Gastrocnemius medialis (tissue), 4 donors: ENCODE measurements at regions not wholly inside any gene's neighbourhood (a gene's known extent, or its start where the extent isn't known, plus 50 kb on each side); places are given as distances from the start of the nearest gene placed in this dataset.

Experiments
- ATAC-seq, 2 donors: fragments of 150-250 bp; one replicate each; pipeline ENCODE4 v1.9.1; 2016
- DNase-seq, 2 donors: peaks; one replicate each; pipeline ENCODE4 v3.0.0-alpha.2; 2019
- H3K27ac ChIP-seq, 4 donors: fragments of 200-600 bp; sonication (generic); 1 replicate in 1 of 4; 2 replicates in 3 of 4; pipeline ENCODE4 v1.5.1; 2016 to 2018; ENCODE audit warnings: mild to moderate bottlenecking in 2 of 4, moderate library complexity in 1 of 4
- H3K27me3 ChIP-seq, 3 donors: fragments of 200-600 bp; sonication (generic) in 2 of 3; 1 replicate in 1 of 3; 2 replicates in 2 of 3; pipeline versions ENCODE4 v1.5.1 to v1.6.0; 2016 to 2019; ENCODE audit warnings: mild to moderate bottlenecking in 1 of 3, moderate library complexity in 1 of 3
- H3K36me3 ChIP-seq, 2 donors: fragments of 200-600 bp; sonication (generic) in 1 of 2; one replicate each; pipeline ENCODE4 v1.5.1; 2017 to 2018
- H3K4me1 ChIP-seq, 2 donors: fragments of 200-600 bp; sonication (generic) in 1 of 2; one replicate each; pipeline ENCODE4 v1.5.1; 2016 to 2017; ENCODE audit warnings: mild to moderate bottlenecking in 2 of 2
- H3K4me3 ChIP-seq, 4 donors: fragments of 200-600 bp; sonication (generic) in 3 of 4; 1 replicate in 1 of 4; 2 replicates in 3 of 4; pipeline ENCODE4 v1.5.1; 2016 to 2019; ENCODE audit warnings: mild to moderate bottlenecking in 2 of 4
- H3K9me3 ChIP-seq, 3 donors: fragments of 200-600 bp; sonication (generic) in 2 of 3; 1 replicate in 1 of 3; 2 replicates in 2 of 3; pipeline ENCODE4 v1.5.1; 2016 to 2019
- POLR2A ChIP-seq, 2 donors: fragments of 450-650 bp; IDR thresholded peaks; one replicate each; pipeline ENCODE4 v1.6.1; 2017; ENCODE audit warnings: antibody characterized with exemption in 2 of 2, mild to moderate bottlenecking in 2 of 2, moderate library complexity in 2 of 2
- in situ Hi-C, 4 donors: fragments of 200-750 bp; cut with MboI; loops; one replicate each; pipeline versions ENCODE4 v1.15.0 to v1.8.0; 2017; ENCODE audit warnings: low sequenced_read_pairs in 4 of 4
- intact Hi-C: fragments of 100-400 bp; cut with DNase I; formaldehyde crosslinking; loops from one replicate; pipeline ENCODE4 v1.15.1; 2023; ENCODE audit warnings: low total_unique reads
- TF ChIP-seq, protein P1 (sequence below), 5 experiments: fragments of 450-650 bp in 3 of 5; fragments of 200-600 bp in 2 of 5; sonication (generic) in 2 of 5; IDR thresholded peaks in 4 of 5; conservative IDR thresholded peaks in 1 of 5; 1 replicate in 4 of 5; 2 replicates in 1 of 5; pipeline ENCODE4 v1.5.1; 2016 to 2019; ENCODE audit warnings: antibody characterized with exemption in 5 of 5, mild to moderate bottlenecking in 3 of 5, moderate library complexity in 3 of 5

GRCh38 chr7:72524037-72524436 lies 111.9 kb upstream of the CALN1 start:
- DNase-seq (no peak), ATAC-seq (no peak)
- Histone ChIP-seq H3K27ac (no peak overlapping the region), H3K9me3 (no peaks in the 10 kb centered on the region), H3K4me1 (no peaks in the 10 kb centered on the region), H3K36me3 (no peaks in the 10 kb centered on the region), H3K27me3 (no peaks in the 10 kb centered on the region), H3K4me3 (no peak overlapping the region)
- TF ChIP-seq, protein P1, sequence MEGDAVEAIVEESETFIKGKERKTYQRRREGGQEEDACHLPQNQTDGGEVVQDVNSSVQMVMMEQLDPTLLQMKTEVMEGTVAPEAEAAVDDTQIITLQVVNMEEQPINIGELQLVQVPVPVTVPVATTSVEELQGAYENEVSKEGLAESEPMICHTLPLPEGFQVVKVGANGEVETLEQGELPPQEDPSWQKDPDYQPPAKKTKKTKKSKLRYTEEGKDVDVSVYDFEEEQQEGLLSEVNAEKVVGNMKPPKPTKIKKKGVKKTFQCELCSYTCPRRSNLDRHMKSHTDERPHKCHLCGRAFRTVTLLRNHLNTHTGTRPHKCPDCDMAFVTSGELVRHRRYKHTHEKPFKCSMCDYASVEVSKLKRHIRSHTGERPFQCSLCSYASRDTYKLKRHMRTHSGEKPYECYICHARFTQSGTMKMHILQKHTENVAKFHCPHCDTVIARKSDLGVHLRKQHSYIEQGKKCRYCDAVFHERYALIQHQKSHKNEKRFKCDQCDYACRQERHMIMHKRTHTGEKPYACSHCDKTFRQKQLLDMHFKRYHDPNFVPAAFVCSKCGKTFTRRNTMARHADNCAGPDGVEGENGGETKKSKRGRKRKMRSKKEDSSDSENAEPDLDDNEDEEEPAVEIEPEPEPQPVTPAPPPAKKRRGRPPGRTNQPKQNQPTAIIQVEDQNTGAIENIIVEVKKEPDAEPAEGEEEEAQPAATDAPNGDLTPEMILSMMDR (IDR thresholded peaks at IDR 0.05 in 4 of 5, conservative IDR thresholded peaks at IDR 0.05 in 1 of 5) = no peak
- no peak for TF ChIP-seq POLR2A (IDR thresholded peaks at IDR 0.05)
- intact Hi-C loops = no loop called here
- in situ Hi-C loops = no loop called here

DNA sequence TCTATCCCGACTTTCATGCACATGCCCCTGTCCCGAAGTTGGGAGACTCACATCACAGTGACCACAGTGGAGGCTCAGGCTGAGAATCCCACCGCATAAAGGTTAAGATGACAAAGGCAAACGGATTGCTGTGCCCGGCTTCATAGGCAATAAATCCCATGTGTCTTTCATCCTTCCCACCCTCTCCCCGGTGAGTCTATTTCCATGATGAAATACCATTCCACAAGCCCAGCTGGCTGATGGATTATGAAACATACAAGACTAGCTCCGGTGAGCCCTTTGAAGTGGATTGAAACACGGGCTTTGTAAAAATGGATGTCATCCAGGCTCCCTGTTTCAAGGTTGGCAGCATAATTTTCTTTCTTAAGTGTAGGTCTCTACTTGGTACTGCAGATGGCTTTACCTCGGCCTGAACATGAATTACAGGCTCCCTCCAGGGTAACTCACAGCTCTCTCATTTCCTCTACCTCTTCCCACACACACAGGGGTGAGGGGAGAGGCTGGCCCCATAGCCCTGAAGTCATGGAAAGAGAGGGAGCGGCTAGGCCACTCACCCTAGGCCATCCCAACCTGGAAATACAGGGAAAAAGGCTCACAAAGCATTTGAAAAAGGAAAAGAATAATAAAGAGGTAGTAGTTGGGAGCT lies 92.0 kb upstream of the CALN1 start:
- in situ Hi-C loops = no loop called here

GRCh38 chr7:72503644-72504043 lies 91.5 kb upstream of the CALN1 start:
- no peak for TF ChIP-seq POLR2A (IDR thresholded peaks at IDR 0.05)
- TF ChIP-seq, protein P1 (IDR thresholded peaks at IDR 0.05 in 4 of 5, conservative IDR thresholded peaks at IDR 0.05 in 1 of 5) = no peak
- Histone ChIP-seq H3K27me3 (no peaks in the 10 kb centered on the region), H3K4me1 (no peaks in the 10 kb centered on the region), H3K36me3 (no peaks in the 10 kb centered on the region), H3K4me3 (no peak overlapping the region), H3K27ac (no peak overlapping the region), H3K9me3 (no peaks in the 10 kb centered on the region)
- DNase-seq (no peak), ATAC-seq (no peak)
- in situ Hi-C loops (no loop called here), intact Hi-C loops (no loop called here)

More for the DNA sequence above, 92.0 kb upstream of the CALN1 start:
- no peak for DNase-seq
- intact Hi-C loops = no loop called here
- Histone ChIP-seq H3K4me3 (no peak overlapping the region), H3K36me3 (no peaks in the 10 kb centered on the region), H3K27me3 (no peaks in the 10 kb centered on the region), H3K9me3 (no peaks in the 10 kb centered on the region), H3K4me1 (no peaks in the 10 kb centered on the region), H3K27ac (no peak overlapping the region)
- no peak for ATAC-seq
- TF ChIP-seq POLR2A (IDR thresholded peaks at IDR 0.05) = no peak
- TF ChIP-seq, protein P1 (IDR thresholded peaks at IDR 0.05 in 4 of 5, conservative IDR thresholded peaks at IDR 0.05 in 1 of 5) = no peak

DNA sequence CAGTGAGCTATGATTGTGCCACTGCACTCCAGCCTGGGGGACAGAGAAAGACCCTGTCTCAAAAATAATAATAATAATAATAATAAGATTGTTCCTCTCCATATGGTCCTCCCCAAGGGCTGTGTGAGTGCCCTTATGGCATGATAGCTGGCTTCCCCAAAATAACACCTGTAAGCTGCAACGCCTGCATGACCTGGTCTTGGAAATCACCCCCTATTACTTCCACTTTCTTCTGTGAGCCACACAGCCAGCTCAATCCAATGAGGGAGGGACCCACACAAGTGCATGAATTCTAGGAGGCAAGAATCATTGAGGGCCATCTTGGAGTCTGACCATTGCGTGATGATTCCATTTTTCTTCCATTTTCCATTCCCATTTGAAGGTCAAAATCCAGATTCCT lies 82.7 kb upstream of the CALN1 start:
- intact Hi-C loops = no loop called here
- no peaks in the 10 kb centered on the region for H3K27me3 ChIP-seq
- in situ Hi-C loops = no loop called here
- no peaks in the 10 kb centered on the region for H3K4me1 ChIP-seq
- no peak for DNase-seq
- H3K9me3 ChIP-seq = peaks cover 0 to 9% (median 3%) of the 10 kb centered on the region in 3 donors
- ATAC-seq = no peak
- H3K4me3 ChIP-seq = no peak overlapping the region
- H3K27ac ChIP-seq = no peak overlapping the region
- TF ChIP-seq, protein P1 (IDR thresholded peaks at IDR 0.05 in 4 of 5, conservative IDR thresholded peaks at IDR 0.05 in 1 of 5) = no peak
- no peak for TF ChIP-seq POLR2A (IDR thresholded peaks at IDR 0.05)
- no peaks in the 10 kb centered on the region for H3K36me3 ChIP-seq
